ENCODE measurements at regions not wholly inside any gene's neighbourhood (a gene's known extent, or its start where the extent isn't known, plus 50 kb on each side); places are given as distances from the start of the nearest gene placed in this dataset.
"Not testable (repeated sequence)": the region's sequence is repeated elsewhere in the genome, so short reads cannot be mapped to it uniquely, and the experiment has no call there.

- H3K4me1 ChIP-seq (ENCODE audit: control insufficient read depth in 5 of 5, insufficient read depth in 5 of 5, low read length in 5 of 5): peaks cover 10 to 44% (median 42%) of the 10 kb centered on the region in 5 donors
- H3K9ac ChIP-seq (ENCODE audit: low read length in 5 of 5): no peak overlapping the region
- peak overlapping the region; percentile 97 for H3K27ac ChIP-seq (ENCODE audit: low read depth, low read length)
Measured at GRCh38 chr2:231644426-231644825, 51.8 kb downstream of the TEX44 start.

GRCh38 chr2:231646476-231646875, 53.8 kb downstream of the TEX44 start:
- Histone ChIP-seq H3K9me3 (ENCODE audit: control insufficient read depth in 5 of 5, low read length in 5 of 5) (no peaks in the 10 kb centered on the region), H3K9ac (ENCODE audit: low read length in 5 of 5) (no peak overlapping the region), H3K4me1 (ENCODE audit: control insufficient read depth in 5 of 5, insufficient read depth in 5 of 5, low read length in 5 of 5) (peaks cover 6 to 34% (median 26%) of the 10 kb centered on the region in 5 donors), H3K36me3 (ENCODE audit: control insufficient read depth in 5 of 5, insufficient read depth in 5 of 5, low read length in 5 of 5) (no peaks in the 10 kb centered on the region), H3K27me3 (ENCODE audit: control insufficient read depth in 5 of 5, insufficient read depth in 4 of 5, low read length in 5 of 5) (no peaks in the 10 kb centered on the region), H3K27ac (ENCODE audit: low read depth, low read length) (no peak overlapping the region), H3K4me3 (ENCODE audit: low read depth in 1 of 5, low read length in 5 of 5) (no peak overlapping the region)

More at GRCh38 chr2:231644426-231644825, 51.8 kb downstream of the TEX44 start:
- H3K27me3 ChIP-seq (ENCODE audit: control insufficient read depth in 5 of 5, insufficient read depth in 4 of 5, low read length in 5 of 5): no peaks in the 10 kb centered on the region
- H3K9me3 ChIP-seq (ENCODE audit: control insufficient read depth in 5 of 5, low read length in 5 of 5): no peaks in the 10 kb centered on the region
- no peaks in the 10 kb centered on the region for H3K36me3 ChIP-seq (ENCODE audit: control insufficient read depth in 5 of 5, insufficient read depth in 5 of 5, low read length in 5 of 5)
- H3K4me3 ChIP-seq (ENCODE audit: low read depth in 1 of 5, low read length in 5 of 5): no peak overlapping the region

GRCh38 chr2:231648579-231649174, 56.0 kb downstream of the TEX44 start:
- Histone ChIP-seq H3K27me3 (ENCODE audit: control insufficient read depth in 5 of 5, insufficient read depth in 4 of 5, low read length in 5 of 5) (no peaks in the 10 kb centered on the region), H3K4me3 (ENCODE audit: low read depth in 1 of 5, low read length in 5 of 5) (no peak overlapping the region), H3K9ac (ENCODE audit: low read length in 5 of 5) (no peak overlapping the region), H3K27ac (ENCODE audit: low read depth, low read length) (no peak overlapping the region), H3K36me3 (ENCODE audit: control insufficient read depth in 5 of 5, insufficient read depth in 5 of 5, low read length in 5 of 5) (no peaks in the 10 kb centered on the region), H3K9me3 (ENCODE audit: control insufficient read depth in 5 of 5, low read length in 5 of 5) (no peaks in the 10 kb centered on the region), H3K4me1 (ENCODE audit: control insufficient read depth in 5 of 5, insufficient read depth in 5 of 5, low read length in 5 of 5) (peaks cover 2 to 19% (median 15%) of the 10 kb centered on the region in 5 donors)

DNA sequence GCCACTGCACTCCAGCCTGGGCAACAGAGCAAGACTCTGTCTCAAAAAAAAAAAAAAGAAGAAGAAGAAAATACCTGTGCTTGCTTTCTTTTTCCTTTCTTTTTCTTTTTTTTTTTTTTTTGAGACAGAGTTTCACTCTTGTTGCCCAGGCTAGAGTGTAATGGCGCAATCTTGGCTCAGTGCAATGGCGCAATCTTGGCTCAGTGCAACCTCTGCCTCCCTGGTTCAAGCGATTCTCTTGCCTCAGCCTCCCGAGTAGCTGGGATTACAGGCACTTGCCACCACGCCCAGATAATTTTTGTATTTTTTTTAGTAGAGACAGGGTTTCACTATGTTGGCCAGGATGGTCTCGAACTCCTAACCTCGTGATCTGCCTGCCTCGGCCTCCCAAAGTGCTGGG, 56.8 kb upstream of the PTMA start:
- not testable (repeated sequence) for H3K36me3 ChIP-seq (ENCODE audit: control insufficient read depth in 5 of 5, insufficient read depth in 5 of 5, low read length in 5 of 5); H3K27ac ChIP-seq (ENCODE audit: low read depth, low read length); H3K27me3 ChIP-seq (ENCODE audit: control insufficient read depth in 5 of 5, insufficient read depth in 4 of 5, low read length in 5 of 5); H3K4me3 ChIP-seq (ENCODE audit: low read depth in 1 of 5, low read length in 5 of 5); H3K9me3 ChIP-seq (ENCODE audit: control insufficient read depth in 5 of 5, low read length in 5 of 5); H3K9ac ChIP-seq (ENCODE audit: low read length in 5 of 5); H3K4me1 ChIP-seq (ENCODE audit: control insufficient read depth in 5 of 5, insufficient read depth in 5 of 5, low read length in 5 of 5)

DNA sequence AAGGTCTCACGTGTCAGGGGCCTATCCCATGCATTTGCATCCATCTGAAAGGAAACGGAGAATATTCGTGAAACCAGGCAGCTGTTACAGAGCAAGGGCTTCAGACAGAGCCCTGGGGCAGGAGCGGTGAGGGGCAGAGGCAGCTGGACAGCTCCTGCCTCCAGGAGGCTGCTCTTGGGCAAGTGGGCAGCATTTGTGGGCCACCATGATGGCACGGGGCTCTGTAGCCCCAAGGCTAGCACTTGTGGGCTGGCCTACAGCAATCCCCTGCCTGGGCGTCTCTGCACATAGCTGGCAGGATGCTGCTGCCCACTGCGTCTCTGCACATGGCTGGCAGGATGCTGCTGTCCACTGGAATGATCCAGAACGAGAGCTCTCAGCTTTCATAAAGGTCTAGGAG, 52.8 kb upstream of the PTMA start:
- H3K4me3 ChIP-seq (ENCODE audit: low read depth in 1 of 5, low read length in 5 of 5): no peak overlapping the region
- H3K9ac ChIP-seq (ENCODE audit: low read length in 5 of 5): no peak overlapping the region
- H3K27ac ChIP-seq (ENCODE audit: low read depth, low read length): no peak overlapping the region
- no peaks in the 10 kb centered on the region for H3K9me3 ChIP-seq (ENCODE audit: control insufficient read depth in 5 of 5, low read length in 5 of 5)
- peaks cover 0 to 10% (median 8%) of the 10 kb centered on the region in 5 donors for H3K4me1 ChIP-seq (ENCODE audit: control insufficient read depth in 5 of 5, insufficient read depth in 5 of 5, low read length in 5 of 5)
- no peaks in the 10 kb centered on the region for H3K36me3 ChIP-seq (ENCODE audit: control insufficient read depth in 5 of 5, insufficient read depth in 5 of 5, low read length in 5 of 5)
- H3K27me3 ChIP-seq (ENCODE audit: control insufficient read depth in 5 of 5, insufficient read depth in 4 of 5, low read length in 5 of 5): no peaks in the 10 kb centered on the region

GRCh38 chr2:231655894-231656293, 52.4 kb upstream of the PTMA start:
- Histone ChIP-seq H3K27ac (ENCODE audit: low read depth, low read length) (no peak overlapping the region), H3K36me3 (ENCODE audit: control insufficient read depth in 5 of 5, insufficient read depth in 5 of 5, low read length in 5 of 5) (no peaks in the 10 kb centered on the region), H3K9ac (ENCODE audit: low read length in 5 of 5) (no peak overlapping the region), H3K9me3 (ENCODE audit: control insufficient read depth in 5 of 5, low read length in 5 of 5) (no peaks in the 10 kb centered on the region), H3K4me1 (ENCODE audit: control insufficient read depth in 5 of 5, insufficient read depth in 5 of 5, low read length in 5 of 5) (peaks cover under 1 to 14% (median 12%) of the 10 kb centered on the region in 5 donors), H3K4me3 (ENCODE audit: low read depth in 1 of 5, low read length in 5 of 5) (no peak overlapping the region), H3K27me3 (ENCODE audit: control insufficient read depth in 5 of 5, insufficient read depth in 4 of 5, low read length in 5 of 5) (no peaks in the 10 kb centered on the region)

Measured in subcutaneous abdominal adipose tissue (tissue), 5 donors.